HG03558 (cell line): ENCODE measurements at regions not wholly inside any gene's neighbourhood (a gene's known extent, or its start where the extent isn't known, plus 50 kb on each side); places are given as distances from the start of the nearest gene placed in this dataset.
"Not testable (repeated sequence)": the region's sequence is repeated elsewhere in the genome, so short reads cannot be mapped to it uniquely, and the experiment has no call there.

ENCODE experiments used
- ATAC-seq: cut with Tn5 transposase; IDR thresholded peaks from one replicate; pipeline ENCODE4 v1.9.1; 2021; ENCODE audit warnings: moderate number of reproducible peaks; ENCODE audit not compliant: unreplicated experiment; ENCODE audit errors: extremely low read depth

DNA sequence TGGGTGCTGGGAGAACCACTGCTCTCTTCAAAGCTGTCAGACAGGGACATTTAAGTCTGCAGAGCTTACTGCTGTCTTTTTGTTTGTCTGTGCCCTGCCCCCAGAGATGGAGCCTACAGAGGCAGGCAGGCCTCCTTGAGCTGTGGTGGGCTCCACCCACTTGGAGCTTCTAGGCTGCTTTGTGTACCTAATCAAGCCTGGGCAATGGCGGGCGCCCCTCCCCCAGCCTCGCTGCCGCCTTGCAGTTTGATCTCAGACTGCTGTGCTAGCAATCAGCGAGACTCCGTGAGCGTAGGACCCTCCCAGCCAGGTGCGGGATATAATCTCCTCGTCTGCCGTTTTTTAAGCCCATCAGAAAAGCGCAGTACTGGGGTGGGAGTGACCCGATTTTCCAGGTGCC lies 125.6 kb upstream of the LRATD1 start:
- not testable (repeated sequence) for ATAC-seq

- no peak for ATAC-seq
Observed at GRCh38 chr2:14511541-14511940, 121.0 kb upstream of the LRATD1 start.

GRCh38 chr2:14513903-14514302 lies 118.6 kb upstream of the LRATD1 start:
- ATAC-seq: no peak

- no peak for ATAC-seq
Observed at GRCh38 chr2:14516844-14517243, 115.7 kb upstream of the LRATD1 start.

DNA sequence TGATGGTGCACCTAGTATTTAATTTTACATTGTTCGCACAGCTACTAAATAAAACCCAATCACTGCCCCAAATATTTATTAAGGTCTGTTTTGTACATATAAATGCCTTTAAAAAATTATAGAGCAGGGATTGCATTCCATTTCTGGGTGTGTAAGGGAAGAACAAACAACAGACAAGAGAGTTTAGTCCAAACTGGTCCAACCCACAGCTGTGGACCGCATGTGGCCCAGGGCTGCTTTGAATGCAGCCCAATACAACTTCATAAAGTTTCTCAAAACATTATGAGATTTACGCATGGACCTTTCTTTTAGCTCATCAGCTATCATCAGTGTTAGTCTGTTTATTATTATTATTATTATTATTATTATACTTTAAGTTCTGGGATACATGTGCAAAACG lies 114.8 kb upstream of the LRATD1 start:
- no peak for ATAC-seq

GRCh38 chr2:14520385-14520945 lies 112.1 kb upstream of the LRATD1 start:
- ATAC-seq: no peak

DNA sequence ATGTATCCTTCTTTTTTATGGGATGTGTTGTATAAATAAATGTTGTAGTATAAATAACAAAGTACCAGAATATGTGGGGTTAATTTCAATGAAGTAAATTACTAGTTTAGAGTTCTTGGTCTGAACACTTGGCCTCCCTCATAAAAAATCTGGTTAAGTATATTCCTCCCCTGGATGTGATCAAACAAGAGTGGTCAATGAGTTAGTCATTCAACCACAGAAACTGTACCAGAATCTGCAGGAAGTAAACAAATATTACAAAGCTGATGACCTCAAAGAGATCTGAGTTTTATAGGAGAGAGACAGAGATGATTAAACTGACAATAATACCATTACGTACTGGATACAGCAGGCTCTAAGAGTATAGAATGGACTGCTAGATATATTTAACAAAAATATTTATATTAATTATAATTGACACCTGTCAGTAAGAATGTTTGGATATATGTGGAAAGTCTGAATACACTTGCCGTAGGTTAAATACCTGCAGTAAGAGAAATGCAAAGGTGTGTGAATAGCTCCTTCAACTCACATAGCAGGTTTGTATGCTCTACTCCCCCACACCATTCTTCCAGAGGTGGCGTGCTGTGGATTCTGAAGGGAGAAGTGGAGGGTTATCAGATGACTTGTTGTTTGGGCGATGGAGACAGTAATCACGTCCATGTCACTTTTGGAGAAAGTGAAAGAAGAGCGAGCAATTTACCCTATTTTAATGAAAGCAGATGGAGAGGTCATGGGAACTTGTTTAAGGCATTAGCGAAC lies 108.3 kb upstream of the LRATD1 start:
- ATAC-seq: no peak

GRCh38 chr2:14524803-14525080 lies 107.8 kb upstream of the LRATD1 start:
- ATAC-seq: no peak

DNA sequence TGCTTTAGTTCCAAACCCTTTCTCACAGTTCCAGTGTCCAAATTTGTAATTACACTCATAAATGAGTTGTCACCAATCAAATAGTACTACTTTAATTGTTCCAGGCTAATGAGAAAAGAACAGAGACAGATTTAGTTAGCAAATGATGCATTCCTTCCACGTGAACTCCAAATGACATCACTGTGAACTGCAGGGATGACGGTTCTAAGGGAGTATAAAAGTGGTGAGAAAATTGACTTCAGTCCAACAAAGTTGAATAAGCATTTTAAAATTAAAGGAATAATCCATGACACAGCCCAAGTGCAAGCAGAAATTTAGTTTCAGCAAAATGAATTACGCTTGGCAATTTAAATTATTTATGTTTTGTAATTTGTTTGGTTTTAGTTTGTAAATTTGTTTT lies 102.0 kb upstream of the LRATD1 start:
- ATAC-seq: no peak

- ATAC-seq: no peak
Observed at GRCh38 chr2:14533131-14533757, 99.3 kb upstream of the LRATD1 start.

DNA sequence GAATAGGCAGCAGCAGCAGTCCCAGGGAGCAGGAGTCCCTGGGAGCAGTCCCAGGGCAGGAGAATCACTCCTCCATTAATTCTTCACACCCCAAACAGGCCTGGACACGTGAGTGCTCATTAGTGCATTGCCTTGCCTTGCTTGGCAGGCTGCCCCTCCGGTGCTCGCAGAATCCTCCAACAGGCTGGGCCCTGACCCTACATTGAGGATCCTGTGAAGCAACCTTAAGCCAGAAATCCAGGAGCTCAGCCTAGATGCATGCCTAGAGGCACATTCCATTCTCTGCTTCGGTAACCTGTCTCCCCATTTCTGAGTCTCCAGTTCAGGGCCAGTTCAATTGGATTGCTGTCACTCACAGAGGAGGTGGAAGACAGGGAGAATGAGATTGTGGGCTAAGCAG lies 97.4 kb upstream of the LRATD1 start:
- no peak for ATAC-seq

- ATAC-seq: no peak
Observed at GRCh38 chr2:14536976-14537375, 95.5 kb upstream of the LRATD1 start.

GRCh38 chr2:14540015-14540414 lies 92.5 kb upstream of the LRATD1 start:
- no peak for ATAC-seq

DNA sequence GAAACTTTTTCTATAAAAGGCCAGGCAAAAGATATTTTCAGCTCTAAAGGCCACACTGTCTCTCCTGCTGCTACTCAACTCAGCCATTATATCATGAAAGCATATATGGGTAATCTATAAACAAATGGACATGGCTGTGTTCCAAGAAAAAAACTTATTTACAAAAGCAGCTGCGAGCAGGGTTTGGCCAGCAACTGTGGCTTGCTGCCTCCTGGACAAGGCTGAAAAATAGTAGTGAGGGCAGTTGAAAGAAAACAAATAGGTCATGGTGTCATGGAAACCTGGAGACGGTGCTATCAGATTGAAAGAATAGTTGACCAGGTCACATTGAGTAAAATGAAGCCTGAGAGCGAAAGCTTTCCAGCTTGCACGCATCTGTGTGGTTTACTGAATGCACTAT lies 89.2 kb upstream of the LRATD1 start:
- no peak for ATAC-seq

GRCh38 chr2:14544247-14544646 lies 88.3 kb upstream of the LRATD1 start:
- no peak for ATAC-seq

DNA sequence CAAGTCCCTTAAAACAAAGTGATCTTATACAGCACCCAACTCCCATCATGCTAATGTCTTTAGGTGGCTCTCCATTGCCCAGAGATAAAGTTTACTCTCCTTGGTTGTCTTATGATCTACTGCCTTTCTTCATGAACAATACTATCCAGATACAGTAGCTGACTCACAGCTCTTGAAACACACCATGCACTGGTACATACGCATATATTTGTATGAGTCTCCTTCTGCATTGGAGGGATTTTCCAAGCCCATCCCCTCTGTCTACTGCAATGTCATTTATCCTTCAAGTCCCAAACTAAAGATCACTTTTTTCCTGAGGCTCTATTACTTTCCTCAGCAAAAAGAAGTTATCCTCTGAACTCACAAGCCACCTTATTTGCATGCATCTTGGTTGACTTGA lies 84.7 kb upstream of the LRATD1 start:
- ATAC-seq: no peak

GRCh38 chr2:14550658-14551057 lies 81.9 kb upstream of the LRATD1 start:
- ATAC-seq: no peak

GRCh38 chr2:14551069-14551468 lies 81.4 kb upstream of the LRATD1 start:
- no peak for ATAC-seq

GRCh38 chr2:14552286-14552685 lies 80.2 kb upstream of the LRATD1 start:
- ATAC-seq: no peak

DNA sequence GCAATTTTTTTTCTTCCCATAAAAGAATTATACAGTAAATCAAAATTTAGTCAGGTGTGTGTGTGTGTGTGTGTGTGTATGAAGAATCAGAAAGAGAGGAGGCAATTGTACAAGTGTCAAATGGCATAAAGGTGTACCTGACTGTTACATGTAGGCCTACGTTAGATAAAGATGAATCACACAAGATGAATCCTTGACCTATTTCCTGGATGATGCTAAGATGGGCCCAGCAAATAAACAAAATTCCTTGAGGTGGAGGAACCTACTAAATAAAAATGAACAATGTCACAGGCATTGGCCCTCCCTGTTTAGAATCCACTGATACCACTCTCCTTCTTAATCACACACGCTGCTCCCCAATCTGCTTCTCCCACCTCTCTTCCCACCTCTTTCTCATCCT lies 79.7 kb upstream of the LRATD1 start:
- ATAC-seq: no peak

DNA sequence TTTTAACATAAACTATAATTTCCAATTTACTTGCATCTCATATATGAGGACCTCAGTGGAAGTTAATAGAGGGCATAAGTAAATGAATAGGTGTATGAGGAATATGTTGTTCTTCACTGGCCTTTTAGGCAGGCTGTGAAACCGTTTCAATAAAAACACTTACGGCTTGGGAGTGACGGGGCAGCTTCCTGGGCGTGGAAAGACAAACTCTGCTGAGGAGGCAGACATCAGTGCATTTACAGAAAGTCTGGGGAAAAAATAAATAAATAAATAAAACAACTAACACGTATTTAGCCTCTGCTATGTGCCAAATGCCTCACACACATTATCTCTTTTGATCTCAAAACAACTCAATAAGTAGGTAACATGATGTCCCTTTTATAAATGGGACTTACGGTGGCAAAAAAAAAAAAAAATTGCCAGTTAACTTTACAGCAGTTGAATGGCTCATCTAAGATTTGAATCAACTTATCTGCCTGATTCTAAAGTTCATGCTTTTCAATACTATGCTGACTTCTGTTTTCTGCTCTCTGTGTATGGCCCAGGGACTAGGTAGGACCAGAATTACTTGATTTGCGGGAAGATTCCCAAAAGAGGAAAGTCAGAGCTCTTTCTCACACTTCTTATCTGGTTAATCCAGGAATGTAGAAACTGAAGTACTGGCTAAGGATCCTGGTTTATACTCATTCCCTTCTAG lies 77.5 kb upstream of the LRATD1 start:
- no peak for ATAC-seq
